Ishikawa (cell line): ENCODE measurements at regions not wholly inside any gene's neighbourhood (a gene's known extent, or its start where the extent isn't known, plus 50 kb on each side); places are given as distances from the start of the nearest gene placed in this dataset.

Experiments used
- EP300 ChIP-seq: IDR thresholded peaks from 2 replicates; pipeline ENCODE4 v1.6.1; 2012; ENCODE audit warnings: borderline replicate concordance
- RAD21 ChIP-seq: IDR thresholded peaks from 2 replicates; pipeline ENCODE4 v1.6.1; 2012; ENCODE audit warnings: low read depth
- REST ChIP-seq: IDR thresholded peaks from 2 replicates; pipeline ENCODE4 v1.6.1; 2012; ENCODE audit warnings: low read depth, mild to moderate bottlenecking
- TAF1 ChIP-seq: IDR thresholded peaks from 2 replicates; pipeline ENCODE4 v1.6.1; 2012; ENCODE audit warnings: low read depth, mild to moderate bottlenecking
- TCF12 ChIP-seq: IDR thresholded peaks from 2 replicates; pipeline ENCODE4 v1.6.1; 2012; ENCODE audit warnings: low read depth
- YY1 ChIP-seq: IDR thresholded peaks from 2 replicates; pipeline ENCODE4 v1.6.1; 2012; ENCODE audit warnings: low read depth
- TF ChIP-seq, protein P1 (sequence below): IDR thresholded peaks from 2 replicates; pipeline ENCODE4 v1.6.1; 2012

DNA sequence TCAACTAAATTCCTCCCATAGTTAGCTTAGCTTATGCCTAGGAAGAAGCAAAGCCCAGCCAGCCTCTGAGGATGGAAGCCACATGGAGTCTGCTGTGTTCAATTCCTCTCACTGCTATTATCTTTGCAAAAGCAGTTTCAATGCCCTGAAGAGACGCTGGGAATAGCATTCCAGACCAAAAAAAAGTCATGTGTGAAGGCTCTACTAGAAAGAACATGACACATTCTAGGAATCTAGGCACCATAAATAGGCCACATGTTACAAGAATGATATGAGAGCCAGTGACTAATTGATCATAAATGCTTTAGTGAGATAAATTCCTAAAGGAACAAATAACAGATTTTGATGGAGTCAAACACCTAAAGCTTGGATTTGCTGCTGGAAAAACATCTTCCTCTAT, 800.8 kb downstream of the TUSC7 start:
- TF ChIP-seq REST: no peak
- TF ChIP-seq EP300: no peak
- TF ChIP-seq TCF12: no peak
- TF ChIP-seq RAD21: no peak
- TF ChIP-seq, protein P1, sequence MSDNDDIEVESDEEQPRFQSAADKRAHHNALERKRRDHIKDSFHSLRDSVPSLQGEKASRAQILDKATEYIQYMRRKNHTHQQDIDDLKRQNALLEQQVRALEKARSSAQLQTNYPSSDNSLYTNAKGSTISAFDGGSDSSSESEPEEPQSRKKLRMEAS: no peak
- no peak for TF ChIP-seq YY1
- TF ChIP-seq TAF1: no peak
